GM12865 (cell line): ENCODE measurements at regions not wholly inside any gene's neighbourhood (a gene's known extent, or its start where the extent isn't known, plus 50 kb on each side); places are given as distances from the start of the nearest gene placed in this dataset.

Source experiments
- DNase-seq: peaks from one replicate; pipeline ENCODE4 v3.0.0; 2010; ENCODE audit warnings: low read depth
- H3K4me3 ChIP-seq: 2 replicates; pipeline ENCODE4 v1.5.1; 2011; ENCODE audit warnings: mild to moderate bottlenecking, low read depth, low read length, control low read depth
- TF ChIP-seq, protein P1 (sequence below): IDR thresholded peaks from 2 replicates; pipeline ENCODE4 v1.5.1; 2011; ENCODE audit warnings: low read length, control low read depth, low read depth, inconsistent platforms; ENCODE audit not compliant: insufficient read depth; ENCODE audit errors: missing control alignments

DNA sequence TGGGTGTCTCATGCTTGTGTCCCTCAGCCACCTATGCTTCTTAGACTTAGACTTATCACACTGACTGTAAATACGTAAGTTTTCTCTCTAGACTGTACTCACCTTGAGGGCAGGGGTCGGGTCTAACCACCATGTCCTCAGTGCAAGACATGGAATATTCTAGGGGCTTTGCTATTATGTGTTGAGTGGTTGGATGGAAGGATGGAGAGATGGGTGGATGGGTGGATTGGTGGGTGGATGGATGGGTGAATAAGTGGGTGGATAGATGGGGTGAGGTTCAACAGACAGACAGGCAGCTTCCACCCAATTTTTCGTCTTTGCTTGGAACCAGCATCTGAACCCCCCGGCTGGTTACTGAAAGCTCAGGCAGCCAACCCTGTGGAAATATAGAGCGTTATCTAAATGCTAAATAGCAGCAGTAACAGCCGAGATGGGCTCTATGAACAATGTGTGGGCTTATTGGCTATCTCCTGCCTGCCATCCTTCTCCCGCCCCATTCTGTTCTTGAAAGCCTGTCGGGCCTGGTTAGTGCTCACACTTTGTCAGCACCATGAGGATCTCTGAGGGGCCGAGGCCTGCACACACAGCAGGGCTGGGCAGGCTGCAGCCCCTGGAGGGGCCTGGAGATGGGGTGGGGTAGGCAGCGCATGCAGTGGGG lies 130.7 kb downstream of the ACTL8 start:
- no peak for DNase-seq
- TF ChIP-seq, protein P1, sequence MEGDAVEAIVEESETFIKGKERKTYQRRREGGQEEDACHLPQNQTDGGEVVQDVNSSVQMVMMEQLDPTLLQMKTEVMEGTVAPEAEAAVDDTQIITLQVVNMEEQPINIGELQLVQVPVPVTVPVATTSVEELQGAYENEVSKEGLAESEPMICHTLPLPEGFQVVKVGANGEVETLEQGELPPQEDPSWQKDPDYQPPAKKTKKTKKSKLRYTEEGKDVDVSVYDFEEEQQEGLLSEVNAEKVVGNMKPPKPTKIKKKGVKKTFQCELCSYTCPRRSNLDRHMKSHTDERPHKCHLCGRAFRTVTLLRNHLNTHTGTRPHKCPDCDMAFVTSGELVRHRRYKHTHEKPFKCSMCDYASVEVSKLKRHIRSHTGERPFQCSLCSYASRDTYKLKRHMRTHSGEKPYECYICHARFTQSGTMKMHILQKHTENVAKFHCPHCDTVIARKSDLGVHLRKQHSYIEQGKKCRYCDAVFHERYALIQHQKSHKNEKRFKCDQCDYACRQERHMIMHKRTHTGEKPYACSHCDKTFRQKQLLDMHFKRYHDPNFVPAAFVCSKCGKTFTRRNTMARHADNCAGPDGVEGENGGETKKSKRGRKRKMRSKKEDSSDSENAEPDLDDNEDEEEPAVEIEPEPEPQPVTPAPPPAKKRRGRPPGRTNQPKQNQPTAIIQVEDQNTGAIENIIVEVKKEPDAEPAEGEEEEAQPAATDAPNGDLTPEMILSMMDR = no peak
- no peak overlapping the region for H3K4me3 ChIP-seq

DNA sequence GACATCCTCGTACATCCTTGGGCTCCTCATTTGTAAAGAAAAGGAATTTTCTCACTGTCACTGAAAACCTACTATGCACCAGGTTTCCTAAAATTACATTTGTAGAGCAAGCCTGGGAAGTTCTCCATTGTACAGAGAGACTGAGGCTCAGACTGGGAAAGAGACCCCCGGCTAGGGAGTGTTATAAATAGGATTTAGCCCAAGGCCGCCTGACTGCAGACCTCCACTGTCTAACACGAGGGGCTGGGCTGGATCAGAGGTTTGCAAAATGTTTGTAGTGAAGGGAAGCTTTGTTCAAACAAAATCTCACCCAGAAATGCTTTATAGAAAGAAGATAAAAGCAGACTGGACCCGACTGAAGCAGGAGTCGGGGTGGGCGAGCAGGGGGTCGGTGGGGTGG lies 131.3 kb downstream of the ACTL8 start:
- no peak for DNase-seq
- no peak overlapping the region for H3K4me3 ChIP-seq
- TF ChIP-seq, protein P1 = no peak

DNA sequence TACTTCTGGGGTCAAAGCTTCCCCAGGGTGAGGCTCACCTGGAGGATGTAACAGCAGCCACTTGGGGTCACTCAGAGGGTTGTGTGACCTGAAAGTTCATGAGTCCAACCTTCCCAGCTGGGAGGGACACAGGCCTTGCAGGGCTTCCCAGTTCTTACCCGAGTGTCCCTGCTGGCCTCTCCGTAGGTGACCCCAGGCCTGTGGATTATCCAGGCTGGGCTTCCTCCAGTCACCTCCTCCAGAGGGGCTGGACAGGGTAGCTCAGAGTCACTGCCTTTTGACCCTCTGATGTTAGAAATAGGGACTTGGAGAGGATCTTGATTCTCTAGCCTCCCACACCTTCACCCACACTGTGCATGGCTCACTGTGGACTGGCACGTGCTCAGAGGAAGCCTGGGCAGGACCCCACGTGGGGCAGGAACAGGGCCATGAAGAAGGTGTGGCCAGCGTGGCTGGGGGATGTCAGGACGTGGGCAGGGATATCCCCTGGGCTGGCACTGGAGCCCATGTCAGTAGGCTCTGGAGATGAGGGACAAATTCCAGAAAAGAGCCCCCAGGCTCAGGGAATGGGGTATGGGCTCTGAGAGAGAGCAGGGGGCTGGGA lies 131.8 kb downstream of the ACTL8 start:
- H3K4me3 ChIP-seq = no peak overlapping the region
- no peak for DNase-seq
- TF ChIP-seq, protein P1 = no peak

DNA sequence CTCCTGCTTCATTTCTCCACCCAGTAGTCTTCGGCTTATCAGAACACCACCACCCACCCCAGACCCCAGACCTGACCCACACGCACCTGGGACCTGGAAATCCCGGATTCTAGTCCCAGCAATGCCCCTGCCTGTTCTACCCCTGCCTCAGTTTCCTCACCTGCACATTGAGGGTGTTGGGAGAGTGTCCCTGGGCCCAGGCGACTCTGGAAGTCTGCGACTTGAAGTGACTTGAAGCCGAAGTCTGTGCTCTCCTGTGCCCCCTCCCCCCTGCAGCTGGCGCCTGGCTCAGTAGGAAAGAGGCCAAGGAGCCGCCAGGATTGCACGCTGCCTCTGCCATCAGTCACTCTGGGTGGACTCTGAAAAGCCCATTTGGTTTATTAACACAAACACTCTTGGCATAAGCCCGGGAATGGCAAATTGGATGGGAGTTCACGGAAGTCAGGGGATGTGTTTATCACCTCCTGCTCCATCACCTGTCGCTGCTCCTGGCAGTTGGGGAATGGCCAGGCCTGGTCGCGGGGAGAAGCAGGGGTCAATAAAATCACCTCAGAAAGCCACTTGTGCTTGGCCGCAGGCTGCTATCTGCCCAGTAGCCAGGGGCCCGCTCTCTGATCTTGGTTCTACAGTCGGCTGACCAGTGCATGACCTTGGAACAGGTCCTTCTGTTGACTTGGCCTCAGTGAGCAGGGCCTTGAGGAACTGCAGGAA lies 132.7 kb downstream of the ACTL8 start:
- TF ChIP-seq, protein P1 = no peak
- no peak overlapping the region for H3K4me3 ChIP-seq
- no peak for DNase-seq

DNA sequence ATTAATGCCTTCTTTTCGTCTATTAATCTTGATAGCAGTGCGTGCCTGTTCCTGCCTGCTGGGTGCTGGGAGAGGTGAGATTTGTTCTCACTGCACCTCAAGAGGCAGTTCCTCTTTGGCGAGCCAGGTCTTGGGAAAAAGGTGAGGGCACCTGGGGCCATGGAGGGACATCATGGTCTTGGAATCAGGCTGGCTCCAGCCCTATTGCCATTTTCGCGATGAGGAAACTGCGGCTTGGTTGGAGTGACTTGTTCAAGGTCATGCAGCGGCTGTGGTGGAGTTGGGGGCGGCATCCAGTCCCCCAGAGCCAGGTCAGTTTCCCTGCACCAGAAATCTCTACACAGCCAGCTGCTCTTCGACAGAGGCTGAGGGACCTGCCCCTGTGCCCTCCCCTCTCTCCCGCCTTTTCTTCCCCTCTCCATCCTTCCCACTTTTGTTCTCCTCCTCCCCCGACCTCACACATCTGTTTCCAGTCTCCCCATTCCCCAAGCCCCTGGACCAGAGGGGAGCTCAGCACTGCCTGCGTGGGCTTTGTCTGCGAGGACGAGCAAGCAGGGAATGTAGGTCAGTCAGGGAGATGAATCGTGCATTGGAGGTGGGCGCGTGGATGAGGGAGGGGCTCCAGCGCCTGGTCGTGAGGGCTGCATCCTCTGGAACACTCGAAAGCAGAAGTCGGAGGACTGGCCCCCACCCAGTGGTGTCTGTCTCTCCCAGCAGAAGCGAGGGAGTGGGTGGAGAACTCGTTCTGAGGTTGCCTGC lies 135.1 kb downstream of the ACTL8 start:
- TF ChIP-seq, protein P1 = no peak
- no peak for DNase-seq
- H3K4me3 ChIP-seq = no peak overlapping the region

DNA sequence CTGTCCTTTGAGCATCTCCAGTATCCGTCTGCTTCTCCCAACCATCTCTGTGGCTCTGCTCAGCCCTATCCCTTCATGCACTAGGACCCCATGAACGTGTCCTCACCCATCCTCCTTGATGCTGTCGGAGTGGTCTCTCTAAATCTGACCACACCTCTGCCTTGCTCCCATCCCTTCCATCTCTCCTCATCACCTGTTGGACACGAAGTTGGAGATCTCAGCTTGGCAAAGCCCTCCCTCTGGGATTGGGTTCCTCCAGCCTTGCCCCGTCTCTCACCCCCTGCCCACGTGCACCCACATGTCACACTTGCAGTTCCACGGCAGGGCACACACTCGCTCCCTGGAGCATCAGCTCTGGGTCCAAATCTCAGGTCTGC lies 135.7 kb downstream of the ACTL8 start:
- TF ChIP-seq, protein P1 = no peak
- H3K4me3 ChIP-seq = no peak overlapping the region
- DNase-seq = no peak
